ENCODE measurements at regions not wholly inside any gene's neighbourhood (a gene's known extent, or its start where the extent isn't known, plus 50 kb on each side); places are given as distances from the start of the nearest gene placed in this dataset.
A peak's percentile ranks its signal among the peaks of the same experiment; 100 is the strongest.
"Not testable (repeated sequence)": the region's sequence is repeated elsewhere in the genome, so short reads cannot be mapped to it uniquely, and the experiment has no call there.

DNA sequence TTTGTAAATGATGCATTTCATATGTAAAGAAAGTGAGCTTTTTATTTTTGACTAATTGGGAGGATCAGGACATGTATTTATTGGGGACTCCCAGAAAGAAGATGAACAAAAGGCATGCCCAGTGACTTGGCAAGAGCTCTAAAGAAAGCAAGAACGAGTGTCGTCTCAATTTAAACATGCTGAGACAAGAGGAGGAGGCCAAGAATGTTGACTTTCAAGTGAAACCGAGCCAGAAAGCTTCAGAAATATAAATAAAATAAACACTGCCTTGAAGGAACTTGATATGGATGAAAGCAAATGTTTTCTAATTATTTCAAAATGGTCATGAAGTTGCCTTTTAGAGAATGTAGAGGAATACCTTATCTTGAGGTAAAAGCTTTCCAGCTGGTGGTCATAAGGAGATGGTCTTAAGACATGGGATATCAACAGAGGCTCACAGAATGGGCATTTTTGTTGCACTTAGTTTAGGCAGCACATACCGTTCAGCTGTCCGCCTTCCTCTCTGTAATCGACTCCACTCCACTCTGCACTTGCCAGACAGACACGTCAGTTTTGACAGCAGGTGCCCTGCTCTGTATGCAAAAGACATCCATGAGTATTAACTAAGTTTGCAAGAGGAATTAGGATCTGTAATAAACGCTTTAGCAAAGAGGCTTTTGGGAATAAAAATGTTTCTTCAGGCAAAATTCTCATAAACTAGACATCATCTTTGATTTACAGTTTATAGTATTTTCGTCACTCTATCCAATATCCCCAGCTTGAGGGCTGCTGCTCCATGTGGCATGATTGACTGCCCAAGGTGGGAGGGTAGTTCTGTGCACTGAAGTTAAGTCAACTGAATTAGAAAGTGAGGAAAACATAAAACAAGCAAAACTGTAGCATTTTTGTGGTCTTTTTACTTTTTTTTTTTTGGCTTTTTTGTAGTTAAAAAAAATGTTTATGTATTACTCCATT is 613.1 kb downstream of the PKHD1 start:
- DNase-seq (ENCODE audit: low spot score) = no peak
- in situ Hi-C loops (cut with HindIII; ENCODE audit: low sequenced_read_pairs) = no loop called here

DNA sequence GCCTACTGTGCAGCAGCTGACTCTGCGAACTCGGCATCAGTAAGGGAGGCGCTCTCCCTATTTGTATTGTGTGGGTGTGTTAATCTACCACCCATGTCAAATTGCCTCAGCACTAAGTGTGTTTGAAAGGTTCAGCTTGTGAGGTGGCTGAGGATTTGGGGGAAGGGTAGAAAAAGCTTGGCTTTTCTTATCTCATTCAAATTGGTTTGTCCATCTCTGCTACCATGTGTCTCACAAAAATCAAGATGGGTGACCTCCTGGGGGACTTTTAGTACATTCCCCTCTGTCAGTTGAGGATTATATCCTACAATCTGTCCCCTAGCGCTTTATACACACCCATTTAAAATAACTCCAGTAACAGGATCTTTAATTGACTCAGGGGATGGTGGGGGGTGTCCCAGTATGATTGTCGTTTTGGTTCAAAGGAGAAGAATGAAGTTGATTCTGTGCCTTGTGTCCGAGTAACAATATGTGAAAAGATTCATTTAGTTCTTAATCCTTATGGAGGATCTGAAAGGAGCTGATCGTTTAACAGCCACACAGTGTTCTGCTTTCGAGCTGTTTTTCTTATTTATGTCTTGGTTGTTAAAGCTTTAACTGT is 609.6 kb downstream of the PKHD1 start:
- in situ Hi-C loops (cut with HindIII; ENCODE audit: low sequenced_read_pairs) = no loop called here

DNA sequence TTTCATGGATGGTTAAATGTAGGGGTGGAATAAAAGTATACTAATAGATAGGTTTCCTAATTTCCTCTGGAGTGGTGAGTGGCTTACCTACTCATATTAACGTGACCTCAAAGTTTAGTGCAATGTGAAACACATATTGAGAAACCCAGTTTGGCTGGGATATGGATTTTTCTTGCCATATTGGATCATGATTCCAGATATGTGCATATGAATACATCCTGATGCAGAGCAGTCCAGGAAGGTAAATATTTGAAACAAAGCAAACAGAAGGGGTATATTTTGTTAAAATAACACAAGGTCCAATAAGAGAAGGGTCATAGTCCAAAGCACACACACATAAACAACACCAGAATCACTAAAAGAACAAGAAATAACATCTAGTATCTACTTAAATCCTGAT is 608.1 kb downstream of the PKHD1 start:
- no peak for DNase-seq (ENCODE audit: low spot score)
- in situ Hi-C loops (cut with HindIII; ENCODE audit: low sequenced_read_pairs) = no loop called here

More for the DNA sequence above, 609.6 kb downstream of the PKHD1 start:
- no peak for DNase-seq (ENCODE audit: low spot score)

GRCh38 chr6:51480040-51480439 is 607.4 kb downstream of the PKHD1 start:
- in situ Hi-C loops (cut with HindIII; ENCODE audit: low sequenced_read_pairs) = no loop called here
- no peak for DNase-seq (ENCODE audit: low spot score)

- DNase-seq (ENCODE audit: low spot score); in situ Hi-C loops (cut with HindIII; ENCODE audit: low sequenced_read_pairs): not testable (repeated sequence)
Observed at GRCh38 chr6:51485869-51486268, 601.5 kb downstream of the PKHD1 start.

DNA sequence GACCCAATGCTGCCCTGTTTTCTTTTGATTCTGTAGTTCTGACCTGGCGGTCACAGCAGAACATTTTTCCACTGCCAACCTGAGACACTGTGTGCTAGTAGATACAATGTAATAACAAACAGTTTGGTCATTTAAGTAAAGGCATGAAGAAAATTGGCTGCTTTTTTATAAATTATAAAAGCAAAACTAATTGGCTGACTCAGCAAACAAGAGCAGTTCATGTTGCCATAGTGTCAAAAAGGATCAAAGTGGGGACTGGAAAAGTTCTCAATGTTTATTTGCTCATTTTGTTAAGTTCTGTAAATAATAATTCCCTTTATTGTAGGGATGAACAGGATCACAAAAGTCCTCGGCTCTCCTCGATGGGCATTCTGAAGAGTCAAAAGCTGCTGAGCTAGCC is 599.5 kb downstream of the PKHD1 start:
- DNase-seq (ENCODE audit: low spot score) = no peak
- in situ Hi-C loops (cut with HindIII; ENCODE audit: low sequenced_read_pairs) = no loop called here

- in situ Hi-C loops (cut with HindIII; ENCODE audit: low sequenced_read_pairs) = no loop called here
- no peak for DNase-seq (ENCODE audit: low spot score)
Observed at GRCh38 chr6:51489133-51489532, 598.3 kb downstream of the PKHD1 start.

DNA sequence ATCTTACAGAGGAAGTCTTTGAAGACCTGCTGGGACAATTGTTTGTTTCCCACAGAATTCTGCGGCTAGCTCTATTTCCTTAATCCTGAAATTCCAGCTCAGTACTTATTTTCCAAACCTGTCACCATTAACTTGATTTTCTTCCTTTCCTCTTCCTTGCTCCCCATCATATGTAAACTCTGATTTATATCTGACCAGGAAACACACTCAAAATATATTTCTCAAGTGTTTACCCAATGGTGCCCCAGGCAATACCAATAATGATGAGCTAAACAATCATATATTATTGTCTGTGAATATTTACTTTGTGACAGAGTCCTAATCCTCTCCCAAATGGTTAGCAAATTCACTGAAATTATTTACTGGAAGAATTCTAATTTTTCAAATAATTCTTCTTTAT is 597.3 kb downstream of the PKHD1 start:
- no peak for DNase-seq (ENCODE audit: low spot score)
- in situ Hi-C loops (cut with HindIII; ENCODE audit: low sequenced_read_pairs) = no loop called here

GRCh38 chr6:51494342-51494741 is 593.1 kb downstream of the PKHD1 start:
- DNase-seq (ENCODE audit: low spot score) = no peak
- in situ Hi-C loops (cut with HindIII; ENCODE audit: low sequenced_read_pairs) = no loop called here

- in situ Hi-C loops (cut with HindIII; ENCODE audit: low sequenced_read_pairs) = no loop called here
Observed at GRCh38 chr6:51495096-51495495, 592.3 kb downstream of the PKHD1 start.

DNA sequence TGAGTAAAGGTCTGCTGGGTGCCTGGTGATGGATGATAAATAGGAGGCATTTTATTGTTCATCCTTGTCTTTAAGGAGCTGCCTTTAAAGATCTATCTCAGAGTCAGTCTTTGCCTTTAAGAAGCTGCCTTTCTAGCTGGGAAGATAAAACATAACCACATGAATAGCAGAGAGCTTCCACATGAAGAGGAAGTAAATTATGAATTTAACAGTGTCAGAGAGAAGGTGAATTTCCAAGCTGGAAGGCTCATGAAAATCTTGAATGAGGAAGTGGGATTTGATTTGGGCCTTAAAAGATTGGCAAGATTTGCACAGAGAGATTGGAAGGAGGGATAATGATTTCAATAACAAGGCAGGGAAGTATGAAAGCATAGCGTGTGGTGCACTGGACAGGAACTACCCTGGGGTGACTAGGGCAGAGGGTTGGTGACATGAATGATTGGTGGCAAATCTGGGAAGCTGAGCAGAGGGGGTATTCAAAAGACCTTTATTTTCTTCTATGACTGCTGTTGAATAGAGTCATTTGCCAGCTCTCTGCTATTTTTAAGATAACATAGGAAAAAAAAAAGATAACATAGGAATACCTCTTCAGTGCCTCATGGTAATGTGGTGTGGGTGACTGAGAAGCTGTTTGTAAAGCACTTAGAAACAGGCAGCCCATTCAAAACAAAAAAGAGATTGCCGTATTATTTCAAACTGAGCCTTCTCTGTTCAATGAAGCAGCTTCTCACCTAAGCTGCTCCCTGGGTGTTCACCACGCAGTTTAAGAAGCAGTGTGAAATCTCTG is 591.6 kb downstream of the PKHD1 start:
- in situ Hi-C loops (cut with HindIII; ENCODE audit: low sequenced_read_pairs) = no loop called here
- DNase-seq (ENCODE audit: low spot score) = no peak

More at GRCh38 chr6:51495096-51495495, 592.3 kb downstream of the PKHD1 start:
- peak; percentile 39 for DNase-seq (ENCODE audit: low spot score)

- DNase-seq (ENCODE audit: low spot score) = no peak
- in situ Hi-C loops (cut with HindIII; ENCODE audit: low sequenced_read_pairs) = no loop called here
Observed at GRCh38 chr6:51502996-51503395, 584.4 kb downstream of the PKHD1 start.

GRCh38 chr6:51505434-51505833 is 582.0 kb downstream of the PKHD1 start:
- DNase-seq (ENCODE audit: low spot score) = no peak
- in situ Hi-C loops (cut with HindIII; ENCODE audit: low sequenced_read_pairs) = no loop called here

DNA sequence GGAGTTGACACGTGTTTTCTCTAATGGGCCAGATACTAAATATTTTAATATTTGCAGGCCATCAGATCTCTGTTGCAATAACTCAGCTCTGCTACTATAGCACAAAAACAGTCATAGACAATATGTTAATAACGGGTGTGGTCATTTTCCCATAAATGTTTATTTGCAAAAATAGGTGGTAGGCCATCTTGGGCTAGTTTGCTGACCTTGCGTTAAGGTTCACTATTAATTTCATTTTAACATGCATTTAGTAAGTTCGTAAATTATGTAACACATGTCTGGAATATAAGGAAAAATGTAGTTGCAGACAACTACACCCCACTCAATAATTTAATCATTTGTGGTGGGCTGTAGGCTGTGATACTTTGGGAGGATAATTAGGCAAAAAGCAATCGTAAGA is 577.8 kb downstream of the PKHD1 start:
- in situ Hi-C loops (cut with HindIII; ENCODE audit: low sequenced_read_pairs) = no loop called here

GRCh38 chr6:51511081-51511480 is 576.3 kb downstream of the PKHD1 start:
- DNase-seq (ENCODE audit: low spot score) = no peak
- in situ Hi-C loops (cut with HindIII; ENCODE audit: low sequenced_read_pairs) = no loop called here

More for the DNA sequence above, 577.8 kb downstream of the PKHD1 start:
- DNase-seq (ENCODE audit: low spot score) = no peak

DNA sequence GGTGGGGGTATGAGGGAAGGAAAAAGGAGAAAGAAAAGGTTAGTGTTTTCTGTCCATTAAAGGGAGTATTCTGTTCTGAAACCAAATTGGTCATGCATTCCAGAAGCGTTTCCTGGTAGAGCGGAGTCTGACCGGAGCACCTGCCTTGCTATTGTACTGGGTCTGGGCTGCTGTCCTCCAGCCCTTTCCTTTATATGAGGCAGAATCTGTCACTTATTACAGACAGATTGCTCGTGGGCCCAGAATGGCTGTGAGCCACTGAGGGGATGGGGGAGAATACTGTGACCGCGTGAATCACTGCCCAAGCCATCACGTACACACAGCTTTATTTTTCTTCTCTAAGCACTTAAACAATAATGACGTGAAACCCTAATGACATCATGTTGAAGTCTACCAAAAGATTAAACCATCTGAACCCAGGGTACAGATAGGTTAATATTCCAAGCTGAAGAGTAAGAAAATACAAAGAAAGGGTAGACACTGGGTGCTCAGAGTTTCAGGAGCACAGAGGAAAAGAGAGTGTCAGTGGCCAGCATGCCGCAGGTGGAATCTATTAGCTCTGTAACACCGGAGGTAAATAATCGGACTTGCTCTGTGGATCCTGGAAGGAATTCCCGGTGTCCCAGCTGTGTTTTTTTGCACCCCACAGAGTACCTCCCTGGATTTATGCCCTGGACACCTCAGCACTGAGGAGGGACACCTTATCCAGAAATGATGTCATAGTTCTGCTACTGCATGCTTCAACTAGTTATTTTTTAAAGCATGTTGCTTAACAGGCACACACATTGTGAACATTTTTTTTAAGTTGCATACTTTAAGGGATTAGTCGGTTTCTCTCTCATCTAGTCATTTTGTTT is 573.3 kb downstream of the PKHD1 start:
- no peak for DNase-seq (ENCODE audit: low spot score)
- in situ Hi-C loops (cut with HindIII; ENCODE audit: low sequenced_read_pairs) = no loop called here

GRCh38 chr6:51514748-51515402 is 572.5 kb downstream of the PKHD1 start:
- in situ Hi-C loops (cut with HindIII; ENCODE audit: low sequenced_read_pairs) = no loop called here

GRCh38 chr6:51526049-51526448 is 561.4 kb downstream of the PKHD1 start:
- in situ Hi-C loops (cut with HindIII; ENCODE audit: low sequenced_read_pairs) = no loop called here
- DNase-seq (ENCODE audit: low spot score) = no peak

More at GRCh38 chr6:51514748-51515402, 572.5 kb downstream of the PKHD1 start:
- no peak for DNase-seq (ENCODE audit: low spot score)
